Endothelial cell (in vitro differentiated cells): ENCODE measurements at regions not wholly inside any gene's neighbourhood (a gene's known extent, or its start where the extent isn't known, plus 50 kb on each side); places are given as distances from the start of the nearest gene placed in this dataset.
A peak's percentile ranks its signal among the peaks of the same experiment; 100 is the strongest.

ENCODE experiments used
- DNase-seq: peaks from one replicate; pipeline ENCODE4 v3.0.0; 2021; ENCODE audit warnings: low spot score
- H3K27ac Mint-ChIP-seq: one replicate; pipeline ENCODE4 v1.8.0; 2021; ENCODE audit warnings: mixed read lengths, inconsistent platforms; ENCODE audit not compliant: unreplicated experiment
- H3K27me3 Mint-ChIP-seq: one replicate; pipeline ENCODE4 v1.8.0; 2021; ENCODE audit warnings: mild to moderate bottlenecking, moderate library complexity, mixed read lengths, inconsistent platforms; ENCODE audit not compliant: unreplicated experiment
- H3K36me3 Mint-ChIP-seq: one replicate; pipeline ENCODE4 v1.8.0; 2021; ENCODE audit warnings: mild to moderate bottlenecking, low read depth, mixed read lengths, inconsistent platforms; ENCODE audit not compliant: unreplicated experiment
- H3K4me1 Mint-ChIP-seq: one replicate; pipeline ENCODE4 v1.8.0; 2021; ENCODE audit warnings: mild to moderate bottlenecking, mixed read lengths, inconsistent platforms; ENCODE audit not compliant: unreplicated experiment
- H3K4me3 Mint-ChIP-seq: one replicate; pipeline ENCODE4 v1.8.0; 2021; ENCODE audit warnings: mild to moderate bottlenecking, mixed read lengths, inconsistent platforms; ENCODE audit not compliant: unreplicated experiment
- H3K9me3 Mint-ChIP-seq: one replicate; pipeline ENCODE4 v1.8.0; 2021; ENCODE audit warnings: mixed read lengths, inconsistent platforms; ENCODE audit not compliant: unreplicated experiment
- CTCF ChIP-seq: fragments of 200-600 bp; sonication (generic); IDR thresholded peaks from one replicate; pipeline ENCODE4 v1.5.0; 2021; ENCODE audit warnings: antibody characterized with exemption; ENCODE audit not compliant: unreplicated experiment

- no peak for TF ChIP-seq CTCF
- H3K27me3 Mint-ChIP-seq = no peaks in the 10 kb centered on the region
- no peak for DNase-seq
- no peaks in the 10 kb centered on the region for H3K36me3 Mint-ChIP-seq
- peaks cover 18% of the 10 kb centered on the region for H3K4me1 Mint-ChIP-seq
- H3K4me3 Mint-ChIP-seq = no peak overlapping the region
- no peaks in the 10 kb centered on the region for H3K9me3 Mint-ChIP-seq
- H3K27ac Mint-ChIP-seq = no peak overlapping the region
Measured at GRCh38 chr5:155088811-155089210, 75.3 kb downstream of the KIF4B start.

GRCh38 chr5:155089643-155090042 is 76.1 kb downstream of the KIF4B start:
- Mint-ChIP-seq H3K27me3 (no peaks in the 10 kb centered on the region), H3K4me3 (no peak overlapping the region), H3K4me1 (peaks cover 18% of the 10 kb centered on the region), H3K27ac (no peak overlapping the region), H3K9me3 (no peaks in the 10 kb centered on the region), H3K36me3 (no peaks in the 10 kb centered on the region)
- no peak for TF ChIP-seq CTCF
- DNase-seq = no peak

- DNase-seq = no peak
- no peaks in the 10 kb centered on the region for H3K9me3 Mint-ChIP-seq
- no peak overlapping the region for H3K27ac Mint-ChIP-seq
- no peaks in the 10 kb centered on the region for H3K27me3 Mint-ChIP-seq
- peaks cover 18% of the 10 kb centered on the region for H3K4me1 Mint-ChIP-seq
- no peak overlapping the region for H3K4me3 Mint-ChIP-seq
- no peak for TF ChIP-seq CTCF
- H3K36me3 Mint-ChIP-seq = no peaks in the 10 kb centered on the region
Measured at GRCh38 chr5:155091063-155091648, 77.6 kb downstream of the KIF4B start.

- Mint-ChIP-seq H3K27me3 (no peaks in the 10 kb centered on the region), H3K9me3 (no peaks in the 10 kb centered on the region), H3K4me3 (no peak overlapping the region), H3K36me3 (no peaks in the 10 kb centered on the region), H3K4me1 (peaks cover 18% of the 10 kb centered on the region), H3K27ac (peak overlapping the region; percentile 91)
- DNase-seq = no peak
- TF ChIP-seq CTCF = no peak
Measured at GRCh38 chr5:155091768-155092717, 78.5 kb downstream of the KIF4B start.

GRCh38 chr5:155094455-155094854 is 80.9 kb downstream of the KIF4B start:
- TF ChIP-seq CTCF = no peak
- Mint-ChIP-seq H3K27ac (no peak overlapping the region), H3K4me1 (peaks cover 12% of the 10 kb centered on the region), H3K9me3 (no peaks in the 10 kb centered on the region), H3K36me3 (no peaks in the 10 kb centered on the region), H3K4me3 (no peak overlapping the region), H3K27me3 (peaks cover 2% of the 10 kb centered on the region)
- DNase-seq = no peak
